ENCODE measurements at regions not wholly inside any gene's neighbourhood (a gene's known extent, or its start where the extent isn't known, plus 50 kb on each side); places are given as distances from the start of the nearest gene placed in this dataset.
"Not testable (repeated sequence)": the region's sequence is repeated elsewhere in the genome, so short reads cannot be mapped to it uniquely, and the experiment has no call there.

- no peak overlapping the region for H3K27ac ChIP-seq (ENCODE audit: low read depth, low read length)
- no peaks in the 10 kb centered on the region for H3K27me3 ChIP-seq (ENCODE audit: control insufficient read depth, insufficient read depth, low read length, poor library complexity, severe bottlenecking)
- Mint-ChIP-seq H3K9me3 (peaks cover 5% of the 10 kb centered on the region), H3K36me3 (ENCODE audit: low read depth) (no peaks in the 10 kb centered on the region), H3K27me3 (ENCODE audit: insufficient read depth) (no peaks in the 10 kb centered on the region), H3K4me3 (no peak overlapping the region), H3K4me1 (no peaks in the 10 kb centered on the region), H3K27ac (no peak overlapping the region)
- no peaks in the 10 kb centered on the region for H3K4me1 ChIP-seq (ENCODE audit: control insufficient read depth, insufficient read depth, low read length)
- no peak overlapping the region for H3K4me3 ChIP-seq (ENCODE audit: low read length)
- TF ChIP-seq, protein P1, sequence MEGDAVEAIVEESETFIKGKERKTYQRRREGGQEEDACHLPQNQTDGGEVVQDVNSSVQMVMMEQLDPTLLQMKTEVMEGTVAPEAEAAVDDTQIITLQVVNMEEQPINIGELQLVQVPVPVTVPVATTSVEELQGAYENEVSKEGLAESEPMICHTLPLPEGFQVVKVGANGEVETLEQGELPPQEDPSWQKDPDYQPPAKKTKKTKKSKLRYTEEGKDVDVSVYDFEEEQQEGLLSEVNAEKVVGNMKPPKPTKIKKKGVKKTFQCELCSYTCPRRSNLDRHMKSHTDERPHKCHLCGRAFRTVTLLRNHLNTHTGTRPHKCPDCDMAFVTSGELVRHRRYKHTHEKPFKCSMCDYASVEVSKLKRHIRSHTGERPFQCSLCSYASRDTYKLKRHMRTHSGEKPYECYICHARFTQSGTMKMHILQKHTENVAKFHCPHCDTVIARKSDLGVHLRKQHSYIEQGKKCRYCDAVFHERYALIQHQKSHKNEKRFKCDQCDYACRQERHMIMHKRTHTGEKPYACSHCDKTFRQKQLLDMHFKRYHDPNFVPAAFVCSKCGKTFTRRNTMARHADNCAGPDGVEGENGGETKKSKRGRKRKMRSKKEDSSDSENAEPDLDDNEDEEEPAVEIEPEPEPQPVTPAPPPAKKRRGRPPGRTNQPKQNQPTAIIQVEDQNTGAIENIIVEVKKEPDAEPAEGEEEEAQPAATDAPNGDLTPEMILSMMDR (conservative IDR thresholded peaks at IDR 0.05), result no peak
- H3K36me3 ChIP-seq (ENCODE audit: control insufficient read depth, insufficient read depth, low read length), result no peaks in the 10 kb centered on the region
- no peak overlapping the region for H3K9ac ChIP-seq (ENCODE audit: extremely low read depth, low read length, poor library complexity, severe bottlenecking)
- WGBS, 2 experiments (ENCODE audit: insufficient coverage in 1 of 2, insufficient read length in 1 of 2), result 89 to 91% methylated on average over 1 of the region's 1 CpG
- H3K9me3 ChIP-seq (ENCODE audit: control insufficient read depth, low read length), result no peaks in the 10 kb centered on the region
- DNase-seq, result no peak
Observed at GRCh38 chr4:77453911-77454310, 151.7 kb upstream of the CXCL13 start.

- WGBS, 2 experiments (ENCODE audit: insufficient coverage in 1 of 2, insufficient read length in 1 of 2), result 57% methylated on average over 1 of the region's 1 CpG; no CpG with 5 or more reads in 1 of the 2 experiments
- Mint-ChIP-seq H3K9me3 (peaks cover 14% of the 10 kb centered on the region), H3K27ac (no peak overlapping the region), H3K4me3 (no peak overlapping the region), H3K36me3 (ENCODE audit: low read depth) (no peaks in the 10 kb centered on the region), H3K4me1 (no peaks in the 10 kb centered on the region), H3K27me3 (ENCODE audit: insufficient read depth) (no peaks in the 10 kb centered on the region)
- no peaks in the 10 kb centered on the region for H3K27me3 ChIP-seq (ENCODE audit: control insufficient read depth, insufficient read depth, low read length, poor library complexity, severe bottlenecking)
- no peak overlapping the region for H3K27ac ChIP-seq (ENCODE audit: low read depth, low read length)
- H3K4me1 ChIP-seq (ENCODE audit: control insufficient read depth, insufficient read depth, low read length), result no peaks in the 10 kb centered on the region
- H3K9me3 ChIP-seq (ENCODE audit: control insufficient read depth, low read length), result no peaks in the 10 kb centered on the region
- H3K36me3 ChIP-seq (ENCODE audit: control insufficient read depth, insufficient read depth, low read length), result no peaks in the 10 kb centered on the region
- no peak for DNase-seq
- no peak overlapping the region for H3K4me3 ChIP-seq (ENCODE audit: low read length)
- H3K9ac ChIP-seq (ENCODE audit: extremely low read depth, low read length, poor library complexity, severe bottlenecking), result no peak overlapping the region
- TF ChIP-seq, protein P1 (conservative IDR thresholded peaks at IDR 0.05), result no peak
Observed at GRCh38 chr4:77454858-77455257, 150.8 kb upstream of the CXCL13 start.

DNA sequence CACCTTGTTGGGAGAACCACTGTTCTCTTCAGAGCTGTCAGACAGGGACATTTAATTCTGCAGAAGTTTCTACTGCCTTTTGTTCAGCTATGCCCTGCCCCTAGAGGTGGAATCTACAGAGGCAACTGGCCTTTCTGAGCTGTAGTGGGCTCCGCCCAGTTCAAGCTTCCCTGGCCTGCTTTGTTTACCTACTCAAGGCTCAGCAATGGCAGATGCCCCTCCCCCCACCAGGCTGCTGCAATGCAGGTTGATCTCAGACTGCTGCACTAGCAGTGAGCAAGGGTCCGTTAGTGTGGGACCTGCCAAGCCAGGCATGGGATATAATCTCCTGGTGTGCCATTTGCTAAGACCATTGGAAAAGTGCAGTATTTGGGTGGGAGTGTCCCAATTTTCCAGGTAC, 141.5 kb upstream of the CXCL13 start:
- peaks cover 14% of the 10 kb centered on the region for H3K27me3 Mint-ChIP-seq (ENCODE audit: insufficient read depth)
- WGBS, 2 experiments (ENCODE audit: insufficient coverage in 1 of 2, insufficient read length in 1 of 2), result 81 to 100% methylated on average over 1 to 2 of the region's 2 CpGs
- H3K27me3 ChIP-seq (ENCODE audit: control insufficient read depth, insufficient read depth, low read length, poor library complexity, severe bottlenecking); H3K4me3 ChIP-seq (ENCODE audit: low read length); H3K27ac ChIP-seq (ENCODE audit: low read depth, low read length); H3K4me1 ChIP-seq (ENCODE audit: control insufficient read depth, insufficient read depth, low read length); H3K36me3 ChIP-seq (ENCODE audit: control insufficient read depth, insufficient read depth, low read length); H3K27ac Mint-ChIP-seq; H3K4me1 Mint-ChIP-seq; H3K4me3 Mint-ChIP-seq; H3K9ac ChIP-seq (ENCODE audit: extremely low read depth, low read length, poor library complexity, severe bottlenecking); H3K36me3 Mint-ChIP-seq (ENCODE audit: low read depth); H3K9me3 ChIP-seq (ENCODE audit: control insufficient read depth, low read length): not testable (repeated sequence)
- DNase-seq, result peak; percentile 59
- H3K9me3 Mint-ChIP-seq, result peaks cover 44% of the 10 kb centered on the region

- Histone ChIP-seq H3K9me3 (ENCODE audit: control insufficient read depth, low read length) (peaks cover 9% of the 10 kb centered on the region), H3K27me3 (ENCODE audit: control insufficient read depth, insufficient read depth, low read length, poor library complexity, severe bottlenecking) (no peaks in the 10 kb centered on the region), H3K4me3 (ENCODE audit: low read length) (no peak overlapping the region), H3K36me3 (ENCODE audit: control insufficient read depth, insufficient read depth, low read length) (no peaks in the 10 kb centered on the region), H3K9ac (ENCODE audit: extremely low read depth, low read length, poor library complexity, severe bottlenecking) (no peak overlapping the region), H3K27ac (ENCODE audit: low read depth, low read length) (no peak overlapping the region), H3K4me1 (ENCODE audit: control insufficient read depth, insufficient read depth, low read length) (no peaks in the 10 kb centered on the region)
- DNase-seq, result peak; percentile 78
- Mint-ChIP-seq H3K27me3 (ENCODE audit: insufficient read depth) (peaks cover 16% of the 10 kb centered on the region), H3K4me3 (no peak overlapping the region), H3K36me3 (ENCODE audit: low read depth) (no peaks in the 10 kb centered on the region), H3K4me1 (no peaks in the 10 kb centered on the region), H3K27ac (no peak overlapping the region), H3K9me3 (peaks cover 33% of the 10 kb centered on the region)
- WGBS, 2 experiments (ENCODE audit: insufficient coverage in 1 of 2, insufficient read length in 1 of 2), result 81 to 83% methylated on average over 2 of the region's 2 CpGs
- TF ChIP-seq, protein P1 (conservative IDR thresholded peaks at IDR 0.05), result peak; percentile 64
Observed at GRCh38 chr4:77465271-77465670, 140.3 kb upstream of the CXCL13 start.

Data from endodermal cell (in vitro differentiated cells).